HCT116 (cell line): ENCODE measurements at regions not wholly inside any gene's neighbourhood (a gene's known extent, or its start where the extent isn't known, plus 50 kb on each side); places are given as distances from the start of the nearest gene placed in this dataset.

Source experiments
- CTCF ChIP-seq, 3 experiments: fragments of 200-600 bp in 1 of 3; sonication (generic) in 1 of 3; IDR thresholded peaks in 2 of 3; conservative IDR thresholded peaks in 1 of 3; 2 replicates each; pipeline ENCODE4 v1.5.1; 2012 to 2017; ENCODE audit warnings: low read depth in 2 of 3, low read length in 2 of 3, antibody characterized with exemption in 1 of 3, borderline replicate concordance in 1 of 3, control low read depth in 1 of 3, mild to moderate bottlenecking in 1 of 3, mixed read lengths in 1 of 3, mixed run types in 1 of 3, moderate library complexity in 1 of 3; ENCODE audit not compliant: insufficient read depth in 1 of 3
- EZH2 ChIP-seq: fragments of 200-600 bp; sonication (generic); IDR thresholded peaks from 2 replicates; pipeline ENCODE4 v1.6.1; 2017; ENCODE audit warnings: antibody characterized with exemption, mixed run types
- MAX ChIP-seq: IDR thresholded peaks from 2 replicates; pipeline ENCODE4 v1.6.1; 2012
- POLR2A ChIP-seq: IDR thresholded peaks from 2 replicates; pipeline ENCODE4 v1.7.0; 2011; ENCODE audit warnings: borderline replicate concordance; ENCODE audit not compliant: insufficient read depth, insufficient read length; ENCODE audit errors: extremely low read depth

GRCh38 chr3:88231632-88232031 lies 81.9 kb downstream of the C3orf38 start:
- TF ChIP-seq EZH2 (no peak), CTCF (IDR thresholded peaks at IDR 0.05 in 2 of 3, conservative IDR thresholded peaks at IDR 0.05 in 1 of 3; ENCODE audit: borderline replicate concordance in 1 of 3, insufficient read depth in 1 of 3, low read depth in 2 of 3, low read length in 2 of 3) (no peak), MAX (no peak), POLR2A (no peak)
